ENCODE measurements at regions not wholly inside any gene's neighbourhood (a gene's known extent, or its start where the extent isn't known, plus 50 kb on each side); places are given as distances from the start of the nearest gene placed in this dataset.

DNA sequence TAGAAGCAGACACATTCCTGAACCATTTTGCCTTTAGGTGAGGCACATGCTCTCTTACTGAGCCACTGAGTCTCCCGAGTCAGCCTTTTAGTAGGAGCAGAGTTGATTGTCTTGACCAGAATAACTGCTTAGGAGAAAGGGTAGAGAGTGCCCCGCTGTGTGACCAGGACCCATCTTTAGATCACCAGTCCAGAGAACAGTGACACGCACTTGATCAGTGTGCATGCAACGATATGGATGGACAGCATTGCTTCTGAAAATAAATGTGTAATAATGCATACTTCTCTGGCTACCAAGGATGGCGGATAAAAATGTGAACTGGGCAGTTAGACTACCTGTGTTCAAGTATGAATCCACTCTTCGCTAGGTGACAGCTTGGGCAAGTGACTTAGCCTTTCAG lies 897.7 kb downstream of the TRIML1 start:
- H3K4me3 Mint-ChIP-seq, result no peak overlapping the region
- H3K36me3 Mint-ChIP-seq, result no peaks in the 10 kb centered on the region
- DNase-seq (ENCODE audit: low spot score in 2 of 2, unreplicated experiment in 2 of 2), result no peak
- no peak overlapping the region for H3K27ac Mint-ChIP-seq
- TF ChIP-seq, protein P1, sequence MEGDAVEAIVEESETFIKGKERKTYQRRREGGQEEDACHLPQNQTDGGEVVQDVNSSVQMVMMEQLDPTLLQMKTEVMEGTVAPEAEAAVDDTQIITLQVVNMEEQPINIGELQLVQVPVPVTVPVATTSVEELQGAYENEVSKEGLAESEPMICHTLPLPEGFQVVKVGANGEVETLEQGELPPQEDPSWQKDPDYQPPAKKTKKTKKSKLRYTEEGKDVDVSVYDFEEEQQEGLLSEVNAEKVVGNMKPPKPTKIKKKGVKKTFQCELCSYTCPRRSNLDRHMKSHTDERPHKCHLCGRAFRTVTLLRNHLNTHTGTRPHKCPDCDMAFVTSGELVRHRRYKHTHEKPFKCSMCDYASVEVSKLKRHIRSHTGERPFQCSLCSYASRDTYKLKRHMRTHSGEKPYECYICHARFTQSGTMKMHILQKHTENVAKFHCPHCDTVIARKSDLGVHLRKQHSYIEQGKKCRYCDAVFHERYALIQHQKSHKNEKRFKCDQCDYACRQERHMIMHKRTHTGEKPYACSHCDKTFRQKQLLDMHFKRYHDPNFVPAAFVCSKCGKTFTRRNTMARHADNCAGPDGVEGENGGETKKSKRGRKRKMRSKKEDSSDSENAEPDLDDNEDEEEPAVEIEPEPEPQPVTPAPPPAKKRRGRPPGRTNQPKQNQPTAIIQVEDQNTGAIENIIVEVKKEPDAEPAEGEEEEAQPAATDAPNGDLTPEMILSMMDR (IDR thresholded peaks at IDR 0.05; ENCODE audit: unreplicated experiment), result no peak
- H3K4me1 Mint-ChIP-seq, result no peaks in the 10 kb centered on the region
- peaks cover 5% of the 10 kb centered on the region for H3K9me3 Mint-ChIP-seq
- no peaks in the 10 kb centered on the region for H3K27me3 Mint-ChIP-seq (ENCODE audit: low read depth)

DNA sequence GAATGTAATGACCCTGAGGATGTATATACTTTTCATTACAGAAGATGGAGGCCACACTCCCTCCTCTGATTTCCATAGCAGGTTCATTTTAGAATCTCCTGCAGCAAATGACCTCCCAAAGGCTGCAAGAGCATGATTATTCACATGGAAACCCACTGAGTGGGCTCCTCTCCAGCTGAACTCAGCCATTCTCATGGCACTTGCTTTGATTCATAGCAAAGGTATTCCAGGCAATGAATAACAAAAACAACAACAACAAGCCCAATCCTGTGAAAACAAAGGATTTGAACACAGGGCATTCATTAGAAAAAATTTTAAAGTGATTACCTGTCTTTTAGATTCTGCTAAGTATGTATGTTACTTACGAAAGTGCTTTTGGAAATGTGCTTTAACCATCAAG lies 894.0 kb upstream of the FRG1 start:
- no peak for DNase-seq (ENCODE audit: low spot score in 2 of 2, unreplicated experiment in 2 of 2)
- TF ChIP-seq, protein P1 (IDR thresholded peaks at IDR 0.05; ENCODE audit: unreplicated experiment), result no peak
- no peak overlapping the region for H3K4me3 Mint-ChIP-seq
- no peaks in the 10 kb centered on the region for H3K4me1 Mint-ChIP-seq
- H3K36me3 Mint-ChIP-seq, result no peaks in the 10 kb centered on the region
- H3K9me3 Mint-ChIP-seq, result no peaks in the 10 kb centered on the region
- no peak overlapping the region for H3K27ac Mint-ChIP-seq
- no peaks in the 10 kb centered on the region for H3K27me3 Mint-ChIP-seq (ENCODE audit: low read depth)

DNA sequence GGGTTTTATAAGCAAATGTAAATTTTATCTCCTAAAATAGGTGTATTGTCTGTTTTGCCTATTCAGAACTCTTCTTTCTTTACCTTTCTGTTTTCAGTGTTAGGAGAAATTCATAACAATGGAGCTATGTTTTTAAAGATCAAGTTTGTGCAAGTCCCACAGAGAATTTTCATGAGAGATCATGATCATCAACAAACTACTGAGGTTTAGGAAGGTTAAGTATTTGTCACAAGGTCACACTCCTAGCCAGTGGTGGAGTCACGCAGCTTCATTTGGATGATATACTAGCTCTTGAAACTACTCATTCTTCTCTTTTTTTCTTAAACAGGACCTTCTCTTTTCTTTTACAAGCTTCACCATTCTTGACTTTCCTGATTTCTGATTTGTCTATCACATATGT lies 892.6 kb upstream of the FRG1 start:
- TF ChIP-seq, protein P1 (IDR thresholded peaks at IDR 0.05; ENCODE audit: unreplicated experiment), result no peak
- Mint-ChIP-seq H3K27ac (no peak overlapping the region), H3K4me3 (no peak overlapping the region), H3K4me1 (no peaks in the 10 kb centered on the region), H3K36me3 (no peaks in the 10 kb centered on the region), H3K27me3 (ENCODE audit: low read depth) (no peaks in the 10 kb centered on the region), H3K9me3 (no peaks in the 10 kb centered on the region)
- no peak for DNase-seq (ENCODE audit: low spot score in 2 of 2, unreplicated experiment in 2 of 2)

DNA sequence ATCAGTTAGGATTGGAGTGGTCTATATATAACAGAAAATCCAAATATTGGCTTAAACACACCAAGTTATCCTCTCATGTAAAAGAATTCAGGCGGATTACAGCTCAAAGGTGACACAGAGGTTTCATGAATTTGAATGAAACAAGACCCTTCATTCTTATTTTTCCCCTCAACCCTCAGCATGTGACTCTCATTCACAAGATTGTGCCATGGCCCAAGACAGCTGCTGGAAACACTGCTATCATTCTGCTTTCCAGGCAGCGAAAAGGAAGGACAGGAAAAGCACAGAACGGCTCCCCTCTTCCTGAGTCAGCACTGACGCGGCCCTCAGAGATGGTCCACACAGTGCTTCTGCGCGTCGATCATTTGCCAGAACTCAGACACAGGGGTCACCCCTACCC lies 891.0 kb upstream of the FRG1 start:
- H3K27ac Mint-ChIP-seq, result no peak overlapping the region
- no peaks in the 10 kb centered on the region for H3K9me3 Mint-ChIP-seq

DNA sequence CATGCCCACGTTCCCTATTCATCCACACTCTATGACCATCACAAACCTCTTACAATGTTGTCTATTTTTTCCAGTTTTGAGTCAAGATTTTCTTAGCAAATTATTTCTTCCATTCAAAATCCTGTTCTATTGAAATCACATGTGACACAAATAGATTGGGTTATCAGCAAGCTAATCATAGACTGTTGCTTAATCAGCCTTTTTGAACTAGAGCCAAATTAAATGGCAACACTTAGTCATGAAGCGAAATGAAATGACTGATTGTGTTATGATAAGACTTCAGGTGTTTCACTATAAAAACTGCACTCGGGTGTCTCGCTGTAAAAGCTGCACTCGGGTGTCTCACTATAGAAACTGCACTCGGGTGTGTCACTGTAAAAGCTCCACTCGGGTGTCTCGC lies 890.0 kb upstream of the FRG1 start:
- H3K4me1 Mint-ChIP-seq, result no peaks in the 10 kb centered on the region
- no peak for DNase-seq (ENCODE audit: low spot score in 2 of 2, unreplicated experiment in 2 of 2)
- H3K27me3 Mint-ChIP-seq (ENCODE audit: low read depth), result no peaks in the 10 kb centered on the region
- no peaks in the 10 kb centered on the region for H3K36me3 Mint-ChIP-seq
- no peak overlapping the region for H3K27ac Mint-ChIP-seq
- no peaks in the 10 kb centered on the region for H3K9me3 Mint-ChIP-seq
- TF ChIP-seq, protein P1 (IDR thresholded peaks at IDR 0.05; ENCODE audit: unreplicated experiment), result no peak
- no peak overlapping the region for H3K4me3 Mint-ChIP-seq

More for the DNA sequence above, 891.0 kb upstream of the FRG1 start:
- H3K4me3 Mint-ChIP-seq, result no peak overlapping the region
- H3K27me3 Mint-ChIP-seq (ENCODE audit: low read depth), result no peaks in the 10 kb centered on the region
- no peak for DNase-seq (ENCODE audit: low spot score in 2 of 2, unreplicated experiment in 2 of 2)
- no peaks in the 10 kb centered on the region for H3K36me3 Mint-ChIP-seq
- no peaks in the 10 kb centered on the region for H3K4me1 Mint-ChIP-seq
- TF ChIP-seq, protein P1 (IDR thresholded peaks at IDR 0.05; ENCODE audit: unreplicated experiment), result no peak

DNA sequence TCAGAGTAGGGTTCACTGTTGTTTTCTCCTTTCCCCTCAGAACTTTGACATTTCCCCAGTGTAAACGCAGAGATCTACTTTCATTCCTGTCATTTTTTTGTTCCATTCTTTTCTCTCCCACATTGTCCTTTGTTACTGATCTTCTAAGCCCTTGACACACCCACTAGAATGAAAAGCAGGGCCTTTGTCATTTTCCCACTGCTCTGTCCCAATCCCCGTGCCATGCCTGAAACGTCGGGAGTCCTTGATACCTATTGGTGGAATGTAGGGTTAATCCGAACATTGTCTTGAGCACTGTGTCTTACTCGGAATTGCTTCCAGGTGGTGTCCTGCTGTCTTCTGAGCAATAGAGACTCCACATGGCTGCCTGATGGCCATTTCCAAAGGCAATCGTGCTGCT lies 887.1 kb upstream of the FRG1 start:
- no peaks in the 10 kb centered on the region for H3K9me3 Mint-ChIP-seq
- H3K4me1 Mint-ChIP-seq, result no peaks in the 10 kb centered on the region
- H3K4me3 Mint-ChIP-seq, result no peak overlapping the region
- no peak for DNase-seq (ENCODE audit: low spot score in 2 of 2, unreplicated experiment in 2 of 2)
- no peaks in the 10 kb centered on the region for H3K36me3 Mint-ChIP-seq
- TF ChIP-seq, protein P1 (IDR thresholded peaks at IDR 0.05; ENCODE audit: unreplicated experiment), result no peak
- no peak overlapping the region for H3K27ac Mint-ChIP-seq
- H3K27me3 Mint-ChIP-seq (ENCODE audit: low read depth), result no peaks in the 10 kb centered on the region
